Hepatocyte (in vitro differentiated cells): ENCODE measurements at regions not wholly inside any gene's neighbourhood (a gene's known extent, or its start where the extent isn't known, plus 50 kb on each side); places are given as distances from the start of the nearest gene placed in this dataset.

Experiments used
- EZH2 ChIP-seq: fragments of 200-600 bp; sonication (generic); IDR thresholded peaks from 2 replicates; pipeline ENCODE4 v1.6.1; 2016; ENCODE audit warnings: antibody characterized with exemption, mild to moderate bottlenecking, borderline replicate concordance
- EZH2phosphoT487 ChIP-seq: fragments of 200-600 bp; sonication (generic); IDR thresholded peaks from one replicate; pipeline ENCODE4 v1.6.1; 2018; ENCODE audit warnings: antibody characterized with exemption, mild to moderate bottlenecking, low read depth, moderate library complexity; ENCODE audit not compliant: unreplicated experiment, severe bottlenecking
- TF ChIP-seq, protein P1 (sequence below): fragments of 200-600 bp; sonication (generic); IDR thresholded peaks from 2 replicates; pipeline ENCODE4 v1.5.1; 2016; ENCODE audit warnings: antibody characterized with exemption, mild to moderate bottlenecking; ENCODE audit not compliant: poor library complexity

DNA sequence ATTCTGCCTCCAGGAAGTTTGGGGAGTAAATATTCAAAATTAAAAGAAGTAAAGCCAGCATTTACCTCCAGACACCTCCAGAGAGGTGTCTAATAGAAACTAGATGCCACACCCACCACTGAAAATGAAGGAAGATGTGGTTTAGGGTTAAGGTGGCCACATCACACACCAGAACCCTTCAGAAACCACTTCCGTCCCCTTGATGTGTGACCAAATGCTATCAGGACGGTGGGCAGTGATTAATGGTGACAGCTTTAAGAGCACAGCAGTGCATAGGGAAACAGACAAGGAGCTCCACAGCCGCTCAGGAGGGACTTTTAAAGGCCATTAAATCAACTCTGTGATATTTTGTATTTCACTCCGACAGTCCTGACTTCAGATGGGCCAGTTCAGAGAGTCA lies 295.2 kb downstream of the BRINP1 start:
- TF ChIP-seq, protein P1, sequence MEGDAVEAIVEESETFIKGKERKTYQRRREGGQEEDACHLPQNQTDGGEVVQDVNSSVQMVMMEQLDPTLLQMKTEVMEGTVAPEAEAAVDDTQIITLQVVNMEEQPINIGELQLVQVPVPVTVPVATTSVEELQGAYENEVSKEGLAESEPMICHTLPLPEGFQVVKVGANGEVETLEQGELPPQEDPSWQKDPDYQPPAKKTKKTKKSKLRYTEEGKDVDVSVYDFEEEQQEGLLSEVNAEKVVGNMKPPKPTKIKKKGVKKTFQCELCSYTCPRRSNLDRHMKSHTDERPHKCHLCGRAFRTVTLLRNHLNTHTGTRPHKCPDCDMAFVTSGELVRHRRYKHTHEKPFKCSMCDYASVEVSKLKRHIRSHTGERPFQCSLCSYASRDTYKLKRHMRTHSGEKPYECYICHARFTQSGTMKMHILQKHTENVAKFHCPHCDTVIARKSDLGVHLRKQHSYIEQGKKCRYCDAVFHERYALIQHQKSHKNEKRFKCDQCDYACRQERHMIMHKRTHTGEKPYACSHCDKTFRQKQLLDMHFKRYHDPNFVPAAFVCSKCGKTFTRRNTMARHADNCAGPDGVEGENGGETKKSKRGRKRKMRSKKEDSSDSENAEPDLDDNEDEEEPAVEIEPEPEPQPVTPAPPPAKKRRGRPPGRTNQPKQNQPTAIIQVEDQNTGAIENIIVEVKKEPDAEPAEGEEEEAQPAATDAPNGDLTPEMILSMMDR = no peak
- no peak for TF ChIP-seq EZH2phosphoT487
- TF ChIP-seq EZH2 = no peak
